ENCODE measurements at regions not wholly inside any gene's neighbourhood (a gene's known extent, or its start where the extent isn't known, plus 50 kb on each side); places are given as distances from the start of the nearest gene placed in this dataset.

- TF ChIP-seq SIN3A (IDR thresholded peaks at IDR 0.05; ENCODE audit: borderline replicate concordance, insufficient read depth, low read length): no peak
- no peak for TF ChIP-seq POLR2AphosphoS5 (IDR thresholded peaks at IDR 0.05; ENCODE audit: low read depth, low read length)
- no peak for TF ChIP-seq REST (IDR thresholded peaks at IDR 0.05; ENCODE audit: insufficient read depth in 1 of 2, low read depth in 2 of 2, low read length in 2 of 2)
Observed at GRCh38 chr15:98506711-98507110, 141.6 kb upstream of the IGF1R start.

Data from PFSK-1 (cell line).